GM18511 (cell line): ENCODE measurements at regions not wholly inside any gene's neighbourhood (a gene's known extent, or its start where the extent isn't known, plus 50 kb on each side); places are given as distances from the start of the nearest gene placed in this dataset.

Source experiments
- ATAC-seq: cut with Tn5 transposase; IDR thresholded peaks from one replicate; pipeline ENCODE4 v1.9.1; 2021; ENCODE audit warnings: mild to moderate bottlenecking, moderate library complexity; ENCODE audit not compliant: unreplicated experiment

DNA sequence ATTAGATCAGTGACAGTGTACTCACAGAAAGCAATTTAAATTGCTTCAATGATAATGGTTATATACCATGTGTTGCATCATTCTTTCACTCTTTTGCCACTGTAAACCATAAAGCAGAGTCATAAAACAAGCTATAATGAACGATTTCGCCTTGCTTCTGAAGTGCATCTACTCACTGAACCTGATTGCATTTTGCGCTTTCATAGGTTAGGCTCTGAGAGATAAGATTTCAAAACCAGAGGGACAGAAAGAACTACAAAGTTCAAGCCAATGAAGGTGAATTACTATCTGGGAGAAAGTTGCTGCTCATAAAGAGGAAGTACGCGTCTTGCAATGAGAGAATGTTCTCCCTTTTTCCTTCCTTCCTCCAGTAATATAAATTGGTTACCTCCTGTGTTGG, 412.7 kb downstream of the CETN3 start:
- no peak for ATAC-seq

DNA sequence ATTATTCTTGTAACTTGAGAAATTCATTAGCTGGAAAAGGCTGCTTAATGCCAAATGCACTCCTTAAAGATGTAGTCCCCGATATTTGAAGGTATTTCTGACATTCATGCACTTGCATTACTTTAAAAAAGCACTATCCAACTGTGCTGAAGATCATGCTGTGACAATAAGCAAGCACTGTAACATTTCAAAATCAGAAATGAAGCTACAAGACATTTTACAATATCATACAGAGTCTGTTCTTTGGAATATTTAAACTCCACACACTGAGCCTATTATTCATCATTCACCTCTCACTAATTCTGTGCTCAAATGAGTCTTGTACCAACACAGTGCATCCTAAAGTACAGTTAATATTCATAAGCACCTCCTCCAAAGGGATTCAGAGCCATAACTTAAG, 413.2 kb downstream of the CETN3 start:
- no peak for ATAC-seq

- no peak for ATAC-seq
Observed at GRCh38 chr5:89994266-89994665, 415.3 kb downstream of the CETN3 start.

GRCh38 chr5:89992201-89992600, 417.4 kb downstream of the CETN3 start:
- no peak for ATAC-seq

- no peak for ATAC-seq
Observed at GRCh38 chr5:89991592-89991991, 418.0 kb downstream of the CETN3 start.

- ATAC-seq, result no peak
Observed at GRCh38 chr5:89989776-89990175, 419.8 kb downstream of the CETN3 start.

- no peak for ATAC-seq
Observed at GRCh38 chr5:89988998-89989655, 420.4 kb downstream of the CETN3 start.

- no peak for ATAC-seq
Observed at GRCh38 chr5:89988129-89988810, 421.3 kb downstream of the CETN3 start.

DNA sequence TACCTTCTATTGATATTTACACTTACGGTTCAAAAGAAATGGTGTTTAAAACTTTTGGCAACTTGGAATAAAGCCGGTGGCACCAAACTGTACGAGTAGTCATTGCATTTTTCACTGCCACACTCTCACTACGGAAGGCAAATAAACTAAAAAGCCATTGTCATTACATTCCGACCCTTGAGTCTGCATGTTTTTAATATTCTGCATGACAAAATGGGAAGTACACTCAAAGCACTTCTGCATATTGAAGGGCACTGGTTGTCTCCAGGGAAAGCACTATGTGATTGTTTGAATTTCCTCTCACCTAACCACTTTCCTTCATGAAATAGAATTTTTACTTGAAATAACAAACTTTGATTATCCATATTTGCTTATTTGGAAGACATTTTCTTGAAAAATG, 426.3 kb downstream of the CETN3 start:
- ATAC-seq, result no peak

DNA sequence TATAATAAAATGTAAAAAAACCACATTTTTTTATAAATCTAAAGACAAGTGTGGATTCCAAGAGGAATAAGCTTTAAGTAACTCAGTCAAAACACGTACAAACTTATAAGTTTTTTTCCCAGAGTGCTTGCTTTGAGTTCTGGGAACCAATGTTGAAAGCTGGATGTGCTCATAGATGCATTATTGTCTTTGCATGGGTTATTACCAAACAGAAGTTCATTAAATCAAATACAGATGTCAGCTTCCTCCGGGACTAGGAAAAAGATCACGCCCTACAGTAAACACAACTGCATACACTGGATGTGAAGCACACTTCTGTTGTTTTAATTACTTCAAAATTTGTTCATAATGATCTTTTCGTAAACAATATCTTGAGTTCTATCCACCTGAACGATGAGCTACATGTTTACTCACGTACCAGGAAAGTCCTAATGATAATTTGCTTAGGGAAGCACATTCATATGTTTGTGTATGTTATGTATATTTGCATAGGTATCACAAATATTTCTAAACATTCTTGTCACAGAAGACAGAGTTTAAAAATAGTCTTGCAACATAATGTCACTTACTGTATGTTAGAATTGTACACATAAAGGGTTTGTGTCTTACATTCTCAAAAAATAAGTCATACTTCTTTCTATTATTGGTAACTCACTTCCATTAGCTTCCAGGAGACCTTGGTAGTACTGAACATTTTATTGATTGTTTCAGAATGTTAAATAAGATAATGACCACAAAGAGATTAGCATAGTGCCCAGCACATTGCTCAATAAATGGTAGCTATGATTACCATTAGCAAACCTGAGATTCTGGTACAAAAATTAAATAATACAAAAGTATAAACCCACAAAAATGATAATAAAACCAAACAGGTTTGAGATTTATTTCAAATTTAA, 427.4 kb downstream of the CETN3 start:
- ATAC-seq, result no peak

DNA sequence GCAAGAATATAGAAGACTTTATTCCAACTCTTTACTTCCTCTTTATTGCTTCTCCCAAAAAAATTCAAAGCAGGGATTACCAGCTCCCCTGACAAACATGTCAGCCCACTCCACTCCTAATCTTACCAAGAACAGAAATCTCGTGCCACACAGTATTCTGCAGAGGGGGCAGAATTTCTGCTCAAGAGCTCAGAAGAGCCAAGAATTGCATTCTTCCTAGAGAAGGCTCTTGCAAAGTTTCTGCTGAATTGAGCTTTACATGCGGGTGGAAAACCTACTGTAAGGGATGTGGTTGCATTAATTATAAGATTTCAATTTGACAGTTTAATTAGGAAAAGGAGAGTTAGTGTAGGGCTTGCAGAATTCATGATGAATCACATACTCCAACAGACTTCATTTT, 428.5 kb downstream of the CETN3 start:
- no peak for ATAC-seq

- no peak for ATAC-seq
Observed at GRCh38 chr5:89973516-89973915, 436.0 kb downstream of the CETN3 start.

DNA sequence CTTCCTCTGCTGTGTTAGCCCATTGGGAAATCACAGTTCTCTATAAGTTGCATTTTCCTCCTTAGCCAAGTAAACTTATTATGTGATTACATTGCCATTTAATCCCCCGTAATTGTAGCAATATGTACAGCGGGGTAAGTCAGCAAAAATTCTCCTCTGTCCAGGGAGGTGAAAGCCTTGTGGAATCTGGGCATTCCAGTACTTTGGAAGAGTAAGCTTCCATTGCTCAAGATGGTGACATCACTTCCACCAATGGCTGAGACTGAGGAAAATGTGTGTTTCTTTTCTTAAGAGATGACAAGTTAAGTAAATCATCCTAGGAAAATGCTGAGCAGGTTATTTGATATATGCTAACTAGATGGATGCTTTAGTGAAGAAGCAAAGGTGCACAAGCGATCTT, 436.7 kb downstream of the CETN3 start:
- no peak for ATAC-seq

DNA sequence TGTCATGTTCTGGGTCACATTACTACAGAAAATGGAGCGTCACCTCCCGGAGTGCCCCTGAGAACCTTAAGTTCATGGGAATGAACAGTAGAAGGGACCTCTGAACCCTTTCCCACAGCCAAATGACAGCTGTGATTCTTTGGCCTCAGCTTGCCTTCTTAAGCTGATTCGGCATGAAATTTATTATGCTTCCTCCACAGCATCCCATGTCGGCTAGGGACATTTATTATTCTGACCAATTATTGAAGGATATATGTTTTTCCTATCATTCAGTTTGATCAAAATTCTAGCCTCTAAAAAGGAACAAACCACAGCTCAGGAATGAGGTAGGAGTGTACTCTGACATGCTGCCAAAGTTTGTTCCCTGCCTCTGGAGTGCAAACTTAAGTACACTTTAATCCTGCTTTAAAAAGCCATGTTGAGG, 440.6 kb downstream of the CETN3 start:
- no peak for ATAC-seq

GRCh38 chr5:89967771-89968444, 441.6 kb downstream of the CETN3 start:
- no peak for ATAC-seq

GRCh38 chr5:89956838-89957237, 452.7 kb downstream of the CETN3 start:
- ATAC-seq, result no peak

- no peak for ATAC-seq
Observed at GRCh38 chr5:89954916-89955315, 454.6 kb downstream of the CETN3 start.

GRCh38 chr5:89951876-89952275, 457.7 kb downstream of the CETN3 start:
- no peak for ATAC-seq

GRCh38 chr5:89950234-89950633, 459.3 kb downstream of the CETN3 start:
- no peak for ATAC-seq

- peak; percentile 64 for ATAC-seq
Observed at GRCh38 chr5:89948977-89949376, 460.6 kb downstream of the CETN3 start.

DNA sequence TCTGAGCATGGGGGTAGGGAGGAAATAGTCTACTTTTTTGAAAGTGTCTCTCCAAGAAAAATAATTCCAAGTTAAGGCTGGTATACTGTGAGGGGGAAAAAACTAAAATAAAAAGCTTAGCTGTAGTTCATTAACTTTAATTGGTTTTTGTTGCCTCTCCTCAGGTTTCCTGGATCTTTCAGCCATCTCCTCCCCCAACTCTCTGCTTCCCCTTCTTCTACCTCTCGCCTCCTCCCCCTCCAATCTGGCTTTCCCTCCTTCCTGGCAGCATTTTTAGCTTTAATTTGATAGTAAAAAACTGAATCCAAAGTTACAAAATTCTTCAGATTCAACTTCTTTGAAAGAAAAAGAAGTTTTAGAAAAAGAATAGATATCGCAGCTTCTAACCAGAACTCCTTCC, 462.6 kb downstream of the CETN3 start:
- ATAC-seq, result no peak
